ENCODE measurements at regions not wholly inside any gene's neighbourhood (a gene's known extent, or its start where the extent isn't known, plus 50 kb on each side); places are given as distances from the start of the nearest gene placed in this dataset.
A peak's percentile ranks its signal among the peaks of the same experiment; 100 is the strongest.
"Not testable (repeated sequence)": the region's sequence is repeated elsewhere in the genome, so short reads cannot be mapped to it uniquely, and the experiment has no call there.

DNA sequence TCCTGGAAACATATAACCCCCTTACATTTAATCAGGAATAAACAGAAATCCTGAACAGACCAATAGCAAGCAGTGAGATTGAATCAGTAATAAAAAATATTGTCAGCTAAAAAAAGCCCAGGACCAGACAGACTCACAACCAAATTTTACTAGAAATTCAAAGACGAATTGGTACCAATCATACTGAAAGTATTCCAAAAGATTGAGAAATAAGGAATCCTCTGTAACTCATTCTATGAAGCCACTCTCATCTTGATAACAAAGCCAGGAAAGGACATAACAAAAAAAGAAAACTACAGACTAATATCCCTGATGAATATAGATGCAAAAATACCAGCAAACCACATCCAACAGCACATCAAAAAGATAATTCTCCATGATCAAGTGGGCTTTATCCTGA, 714.0 kb downstream of the SEMA5A start:
- Histone ChIP-seq H3K9me3 (ENCODE audit: low read depth) (no peaks in the 10 kb centered on the region), H3K9ac (no peak overlapping the region), H3K27ac (no peak overlapping the region), H4K20me1 (ENCODE audit: low read depth) (no peaks in the 10 kb centered on the region), H2AFZ (replicated peaks) (no peak overlapping the region), H3K4me3 (no peak overlapping the region), H3K4me2 (no peak overlapping the region), H3K27me3 (no peaks in the 10 kb centered on the region), H3F3A (ENCODE audit: low read depth) (no peaks in the 10 kb centered on the region), H3K36me3 (no peaks in the 10 kb centered on the region), H3K79me2 (ENCODE audit: low read depth) (no peaks in the 10 kb centered on the region), H3K4me1 (peaks cover 6% of the 10 kb centered on the region)
- DNase-seq (ENCODE audit: low spot score), result no peak
- Mint-ChIP-seq H3K9me3 (peaks cover 9% of the 10 kb centered on the region), H3K4me3 (no peak overlapping the region), H3K27me3 (ENCODE audit: insufficient read depth, low read depth) (peaks cover 2% of the 10 kb centered on the region), H3K36me3 (no peaks in the 10 kb centered on the region), H3K27ac (no peak overlapping the region), H3K4me1 (peaks cover 26% of the 10 kb centered on the region)
- TF ChIP-seq EZH2 (IDR thresholded peaks at IDR 0.05), result no peak
- no peak for TF ChIP-seq CTCF (IDR thresholded peaks at IDR 0.05)
- no peak for TF ChIP-seq EZH2phosphoT487 (IDR thresholded peaks at IDR 0.05)

- no peaks in the 10 kb centered on the region for H3K4me1 ChIP-seq
- no peaks in the 10 kb centered on the region for H4K20me1 ChIP-seq (ENCODE audit: low read depth)
- no peak for DNase-seq (ENCODE audit: low spot score)
- no peak overlapping the region for H3K27ac ChIP-seq
- H3F3A ChIP-seq (ENCODE audit: low read depth), result no peaks in the 10 kb centered on the region
- H3K4me2 ChIP-seq, result no peak overlapping the region
- H3K27ac Mint-ChIP-seq, result no peak overlapping the region
- peaks cover 19% of the 10 kb centered on the region for H3K27me3 Mint-ChIP-seq (ENCODE audit: insufficient read depth, low read depth)
- H2AFZ ChIP-seq (replicated peaks), result no peak overlapping the region
- H3K36me3 Mint-ChIP-seq, result peaks cover 5% of the 10 kb centered on the region
- H3K4me1 Mint-ChIP-seq, result peaks cover 17% of the 10 kb centered on the region
- no peaks in the 10 kb centered on the region for H3K9me3 ChIP-seq (ENCODE audit: low read depth)
- no peaks in the 10 kb centered on the region for H3K36me3 ChIP-seq
- no peak overlapping the region for H3K9ac ChIP-seq
- no peaks in the 10 kb centered on the region for H3K79me2 ChIP-seq (ENCODE audit: low read depth)
- H3K4me3 ChIP-seq, result no peak overlapping the region
- peaks cover 12% of the 10 kb centered on the region for H3K9me3 Mint-ChIP-seq
- no peaks in the 10 kb centered on the region for H3K27me3 ChIP-seq
- H3K4me3 Mint-ChIP-seq, result no peak overlapping the region
- TF ChIP-seq EZH2phosphoT487 (IDR thresholded peaks at IDR 0.05) (no peak), CTCF (IDR thresholded peaks at IDR 0.05) (no peak), EZH2 (IDR thresholded peaks at IDR 0.05) (no peak)
Measured at GRCh38 chr5:8839361-8840055, 706.4 kb downstream of the SEMA5A start.

- no peak for TF ChIP-seq CTCF (IDR thresholded peaks at IDR 0.05)
- TF ChIP-seq EZH2phosphoT487 (IDR thresholded peaks at IDR 0.05), result no peak
- TF ChIP-seq EZH2 (IDR thresholded peaks at IDR 0.05), result no peak
- H3K9me3 Mint-ChIP-seq, result peaks cover 13% of the 10 kb centered on the region
- Histone ChIP-seq H4K20me1 (ENCODE audit: low read depth) (no peaks in the 10 kb centered on the region), H3K9me3 (ENCODE audit: low read depth) (no peaks in the 10 kb centered on the region), H3K79me2 (ENCODE audit: low read depth) (no peaks in the 10 kb centered on the region), H3F3A (ENCODE audit: low read depth) (no peaks in the 10 kb centered on the region), H3K27ac (no peak overlapping the region), H2AFZ (replicated peaks) (no peak overlapping the region), H3K36me3 (no peaks in the 10 kb centered on the region), H3K4me3 (no peak overlapping the region), H3K4me1 (no peaks in the 10 kb centered on the region), H3K27me3 (no peaks in the 10 kb centered on the region), H3K4me2 (no peak overlapping the region), H3K9ac (no peak overlapping the region)
- H3K4me1 Mint-ChIP-seq, result peaks cover 17% of the 10 kb centered on the region
- H3K4me3 Mint-ChIP-seq, result no peak overlapping the region
- no peak overlapping the region for H3K27ac Mint-ChIP-seq
- peak; percentile 15 for DNase-seq (ENCODE audit: low spot score)
- H3K27me3 Mint-ChIP-seq (ENCODE audit: insufficient read depth, low read depth), result peaks cover 19% of the 10 kb centered on the region
- peaks cover 5% of the 10 kb centered on the region for H3K36me3 Mint-ChIP-seq
Measured at GRCh38 chr5:8840237-8840636, 705.6 kb downstream of the SEMA5A start.

- H3K4me1 ChIP-seq; H3K27ac Mint-ChIP-seq; H3K9ac ChIP-seq; H3K27me3 ChIP-seq; DNase-seq (ENCODE audit: low spot score); H3F3A ChIP-seq (ENCODE audit: low read depth); H3K79me2 ChIP-seq (ENCODE audit: low read depth); H3K9me3 ChIP-seq (ENCODE audit: low read depth); H3K4me3 ChIP-seq; H2AFZ ChIP-seq (replicated peaks); H3K4me2 ChIP-seq; H3K36me3 Mint-ChIP-seq; H3K4me3 Mint-ChIP-seq; H3K36me3 ChIP-seq; H4K20me1 ChIP-seq (ENCODE audit: low read depth); H3K27ac ChIP-seq: not testable (repeated sequence)
- H3K4me1 Mint-ChIP-seq, result peaks cover 17% of the 10 kb centered on the region
- H3K27me3 Mint-ChIP-seq (ENCODE audit: insufficient read depth, low read depth), result peaks cover 19% of the 10 kb centered on the region
- peaks cover 18% of the 10 kb centered on the region for H3K9me3 Mint-ChIP-seq
Measured at GRCh38 chr5:8840746-8841145, 705.1 kb downstream of the SEMA5A start.
